Spleen (tissue), 11 donors: ENCODE measurements at regions not wholly inside any gene's neighbourhood (a gene's known extent, or its start where the extent isn't known, plus 50 kb on each side); places are given as distances from the start of the nearest gene placed in this dataset.

ENCODE experiments used
- DNase-seq: peaks from one replicate; pipeline ENCODE4 v3.0.0-alpha.2; 2020
- H3K27ac ChIP-seq, 8 donors: fragments of 200-600 bp; sonication (generic) in 7 of 8; 1 replicate in 4 of 8; 2 replicates in 4 of 8; pipeline versions ENCODE4 v1.5.0 to v1.8.0; 2016 to 2021; ENCODE audit warnings: inconsistent platforms in 4 of 8, mild to moderate bottlenecking in 4 of 8, moderate library complexity in 1 of 8
- H3K27me3 ChIP-seq, 7 donors: fragments of 200-600 bp; sonication (generic) in 6 of 7; replicated peaks in 1 of 7; 1 replicate in 4 of 7; 2 replicates in 3 of 7; pipeline versions ENCODE4 v1.5.0 to v1.8.0; 2016 to 2021; ENCODE audit warnings: inconsistent platforms in 3 of 7, mild to moderate bottlenecking in 1 of 7
- H3K36me3 ChIP-seq, 6 donors: fragments of 200-600 bp; sonication (generic) in 5 of 6; 1 replicate in 4 of 6; 2 replicates in 2 of 6; pipeline versions ENCODE4 v1.5.0 to v1.8.0; 2016 to 2021; ENCODE audit warnings: inconsistent platforms in 2 of 6
- H3K4me1 ChIP-seq, 6 donors: fragments of 200-600 bp; sonication (generic) in 5 of 6; 1 replicate in 3 of 6; 2 replicates in 3 of 6; pipeline versions ENCODE4 v1.5.0 to v1.8.0; 2016 to 2021; ENCODE audit warnings: inconsistent platforms in 3 of 6
- H3K4me3 ChIP-seq, 8 donors: fragments of 200-600 bp; sonication (generic) in 7 of 8; 1 replicate in 4 of 8; 2 replicates in 4 of 8; pipeline versions ENCODE4 v1.5.0 to v1.8.0; 2016 to 2021; ENCODE audit warnings: inconsistent platforms in 4 of 8, mild to moderate bottlenecking in 4 of 8, moderate library complexity in 2 of 8
- H3K9me3 ChIP-seq, 8 donors: fragments of 200-600 bp; sonication (generic) in 7 of 8; 1 replicate in 4 of 8; 2 replicates in 4 of 8; pipeline versions ENCODE4 v1.5.0 to v1.8.0; 2016 to 2021; ENCODE audit warnings: inconsistent platforms in 4 of 8
- POLR2A ChIP-seq, 3 donors: fragments of 450-650 bp; IDR thresholded peaks; one replicate each; pipeline ENCODE4 v1.5.1; 2017; ENCODE audit warnings: antibody characterized with exemption in 3 of 3, mild to moderate bottlenecking in 1 of 3
- POLR2AphosphoS5 ChIP-seq, 3 donors: sonication (generic); formaldehyde crosslinking; IDR thresholded peaks; one replicate each; pipeline ENCODE4 v1.5.1; 2017; ENCODE audit warnings: antibody characterized with exemption in 3 of 3
- WGBS, 5 donors: extraction: QIAGEN DNeasy Blood & Tissue Kit in 3 of 5; methylation state at CpG; one replicate each; pipeline versions ENCODE4 v1.1.5 to v1.1.7; 2013 to 2018; 5-methylcytosine and 5-hydroxymethylcytosine counted together
- intact Hi-C: fragments of 100-400 bp; cut with DNase I; formaldehyde crosslinking; loops from one replicate; pipeline ENCODE4 v1.15.0; 2023; ENCODE audit warnings: low total_unique reads
- TF ChIP-seq, protein P1 (sequence below), 11 experiments: fragments of 200-600 bp in 7 of 11; fragments of 450-650 bp in 4 of 11; sonication (generic) in 4 of 11; IDR thresholded peaks in 8 of 11; conservative IDR thresholded peaks in 3 of 11; 1 replicate in 7 of 11; 2 replicates in 4 of 11; pipeline versions ENCODE4 v1.4.0 to v1.8.0; 2016 to 2021; ENCODE audit warnings: antibody characterized with exemption in 11 of 11, inconsistent platforms in 4 of 11, mild to moderate bottlenecking in 1 of 11
- donor health status: healthy with polysubstance abuse.
- donor health status: DM: no; HTN: no; CAD: no; lungs with moderate emphysema.
- donor health status: DM: no; HTN: no; CAD: no.
- donor health status: Bipolar disorder and iron deficiency.
- donor health status: healthy.
- donor health status: DM: no; HTN: no; CAD: no.
- donor health status: DM: yes; HTN: yes; CAD: no.

DNA sequence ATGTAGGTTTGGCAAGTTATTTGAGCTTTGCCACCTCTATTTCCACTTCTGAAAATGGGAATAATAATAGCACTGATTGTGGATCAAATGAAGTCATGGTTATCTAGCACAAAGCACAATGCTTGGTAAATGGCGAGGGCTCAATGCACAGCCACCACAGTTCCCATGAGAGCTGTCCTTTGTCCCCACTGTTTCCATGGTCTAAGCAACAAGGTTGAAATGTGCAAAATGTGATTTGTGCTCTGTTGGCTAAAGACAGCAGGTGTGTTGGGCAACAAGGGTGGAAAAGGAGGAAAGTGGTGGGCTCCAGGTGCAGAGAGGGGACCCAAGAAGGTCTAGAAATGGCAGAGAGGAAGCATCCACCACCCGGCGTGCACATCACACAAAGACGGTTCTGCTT lies 200.5 kb downstream of the TRIM29 start:
- Histone ChIP-seq H3K27me3 (peaks cover 0 to 55% (median 0%) of the 10 kb centered on the region in 7 donors), H3K4me1 (no peaks in the 10 kb centered on the region), H3K4me3 (no peak overlapping the region), H3K9me3 (no peaks in the 10 kb centered on the region), H3K27ac (no peak overlapping the region), H3K36me3 (no peaks in the 10 kb centered on the region)
- no peak for DNase-seq
- no peak for TF ChIP-seq POLR2AphosphoS5 (IDR thresholded peaks at IDR 0.05)
- TF ChIP-seq, protein P1, sequence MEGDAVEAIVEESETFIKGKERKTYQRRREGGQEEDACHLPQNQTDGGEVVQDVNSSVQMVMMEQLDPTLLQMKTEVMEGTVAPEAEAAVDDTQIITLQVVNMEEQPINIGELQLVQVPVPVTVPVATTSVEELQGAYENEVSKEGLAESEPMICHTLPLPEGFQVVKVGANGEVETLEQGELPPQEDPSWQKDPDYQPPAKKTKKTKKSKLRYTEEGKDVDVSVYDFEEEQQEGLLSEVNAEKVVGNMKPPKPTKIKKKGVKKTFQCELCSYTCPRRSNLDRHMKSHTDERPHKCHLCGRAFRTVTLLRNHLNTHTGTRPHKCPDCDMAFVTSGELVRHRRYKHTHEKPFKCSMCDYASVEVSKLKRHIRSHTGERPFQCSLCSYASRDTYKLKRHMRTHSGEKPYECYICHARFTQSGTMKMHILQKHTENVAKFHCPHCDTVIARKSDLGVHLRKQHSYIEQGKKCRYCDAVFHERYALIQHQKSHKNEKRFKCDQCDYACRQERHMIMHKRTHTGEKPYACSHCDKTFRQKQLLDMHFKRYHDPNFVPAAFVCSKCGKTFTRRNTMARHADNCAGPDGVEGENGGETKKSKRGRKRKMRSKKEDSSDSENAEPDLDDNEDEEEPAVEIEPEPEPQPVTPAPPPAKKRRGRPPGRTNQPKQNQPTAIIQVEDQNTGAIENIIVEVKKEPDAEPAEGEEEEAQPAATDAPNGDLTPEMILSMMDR (IDR thresholded peaks at IDR 0.05 in 8 of 11, conservative IDR thresholded peaks at IDR 0.05 in 3 of 11): no peak
- TF ChIP-seq POLR2A (IDR thresholded peaks at IDR 0.05): no peak
- WGBS, 5 donors: 84 to 93% (median 87%) methylated on average over 4 of the region's 4 CpGs
- intact Hi-C loops: no loop called here

DNA sequence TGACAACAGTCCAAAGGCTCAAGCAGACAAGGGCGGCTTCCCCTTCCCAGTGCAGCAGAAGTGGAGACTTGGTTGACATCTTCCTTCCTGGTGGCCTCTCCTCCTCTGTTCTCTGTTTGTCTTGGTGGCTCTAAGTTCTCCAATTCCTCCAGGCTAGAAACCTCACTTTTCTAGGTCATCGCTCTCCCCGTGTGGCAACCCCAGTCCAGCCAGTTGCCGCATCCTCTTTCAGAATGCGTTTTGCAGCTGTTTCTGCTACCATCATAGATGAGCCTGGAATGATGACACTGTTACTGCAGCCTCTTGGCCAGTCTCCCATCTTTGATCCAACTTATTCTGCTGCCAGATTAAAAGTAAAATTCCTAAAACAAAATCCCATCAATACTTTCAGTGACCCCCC lies 201.5 kb downstream of the TRIM29 start:
- Histone ChIP-seq H3K9me3 (no peaks in the 10 kb centered on the region), H3K36me3 (no peaks in the 10 kb centered on the region), H3K4me1 (no peaks in the 10 kb centered on the region), H3K27me3 (peaks cover 0 to 58% (median 0%) of the 10 kb centered on the region in 7 donors), H3K4me3 (no peak overlapping the region), H3K27ac (no peak overlapping the region)
- intact Hi-C loops: no loop called here
- TF ChIP-seq POLR2A (IDR thresholded peaks at IDR 0.05): no peak
- no peak for TF ChIP-seq POLR2AphosphoS5 (IDR thresholded peaks at IDR 0.05)
- TF ChIP-seq, protein P1 (IDR thresholded peaks at IDR 0.05 in 8 of 11, conservative IDR thresholded peaks at IDR 0.05 in 3 of 11): no peak
- 55 to 78% (median 56%) methylated on average over 5 of the region's 5 CpGs for WGBS, 5 donors
- no peak for DNase-seq

GRCh38 chr11:119935349-119935925 lies 202.5 kb downstream of the TRIM29 start:
- Histone ChIP-seq H3K4me3 (no peak overlapping the region), H3K9me3 (no peaks in the 10 kb centered on the region), H3K27me3 (peaks cover 0 to 66% (median 0%) of the 10 kb centered on the region in 7 donors), H3K4me1 (no peaks in the 10 kb centered on the region), H3K27ac (no peak overlapping the region), H3K36me3 (no peaks in the 10 kb centered on the region)
- TF ChIP-seq POLR2A (IDR thresholded peaks at IDR 0.05): no peak
- TF ChIP-seq, protein P1 (IDR thresholded peaks at IDR 0.05 in 8 of 11, conservative IDR thresholded peaks at IDR 0.05 in 3 of 11): no peak
- TF ChIP-seq POLR2AphosphoS5 (IDR thresholded peaks at IDR 0.05): no peak
- intact Hi-C loops: no loop called here
- 80 to 85% (median 83%) methylated on average over 5 to 7 of the region's 7 CpGs for WGBS, 5 donors
- peak; percentile 35 for DNase-seq

- no peak overlapping the region for H3K27ac ChIP-seq
- H3K27me3 ChIP-seq: peaks cover 0 to 72% (median 0%) of the 10 kb centered on the region in 7 donors
- H3K9me3 ChIP-seq: no peaks in the 10 kb centered on the region
- H3K4me3 ChIP-seq: no peak overlapping the region
- WGBS, 5 donors: 72 to 86% (median 80%) methylated on average over 5 of the region's 5 CpGs
- DNase-seq: peak; percentile 24
- H3K36me3 ChIP-seq: no peaks in the 10 kb centered on the region
- H3K4me1 ChIP-seq: no peaks in the 10 kb centered on the region
- intact Hi-C loops: no loop called here
- TF ChIP-seq, protein P1 (IDR thresholded peaks at IDR 0.05 in 8 of 11, conservative IDR thresholded peaks at IDR 0.05 in 3 of 11): no peak
- TF ChIP-seq POLR2A (IDR thresholded peaks at IDR 0.05) (no peak), POLR2AphosphoS5 (IDR thresholded peaks at IDR 0.05) (no peak)
Measured at GRCh38 chr11:119934866-119935265, 203.0 kb downstream of the TRIM29 start.
